Upper lobe of right lung (tissue), 1 donor: ENCODE measurements at regions not wholly inside any gene's neighbourhood (a gene's known extent, or its start where the extent isn't known, plus 50 kb on each side); places are given as distances from the start of the nearest gene placed in this dataset.

Source experiments
- ATAC-seq: fragments of 200-7000 bp; cut with Tn5 transposase; one replicate; pipeline ENCODE4 v1.9.1; 2020; ENCODE audit warnings: mild to moderate bottlenecking, moderate library complexity
- DNase-seq: peaks from one replicate; pipeline ENCODE4 v3.0.0-alpha.2; 2020
- H3K27ac ChIP-seq: fragments of 200-600 bp; one replicate; pipeline ENCODE4 v1.8.0; 2022
- H3K27me3 ChIP-seq: fragments of 200-600 bp; one replicate; pipeline ENCODE4 v1.8.0; 2022; ENCODE audit warnings: mild to moderate bottlenecking
- H3K36me3 ChIP-seq: fragments of 200-600 bp; one replicate; pipeline ENCODE4 v1.8.0; 2022
- H3K4me1 ChIP-seq: fragments of 200-600 bp; one replicate; pipeline ENCODE4 v1.8.0; 2022
- H3K4me3 ChIP-seq: fragments of 200-600 bp; one replicate; pipeline ENCODE4 v1.8.0; 2022; ENCODE audit warnings: mild to moderate bottlenecking
- H3K9me3 ChIP-seq: fragments of 200-600 bp; one replicate; pipeline ENCODE4 v1.8.0; 2022
- CTCF ChIP-seq: fragments of 200-600 bp; IDR thresholded peaks from one replicate; pipeline ENCODE4 v1.8.0; 2022; ENCODE audit warnings: antibody characterized with exemption
- intact Hi-C: fragments of 100-400 bp; cut with DNase I; formaldehyde crosslinking; loops from one replicate; pipeline ENCODE4 v1.11.0; 2022
- donor health status: DM: no; HTN: yes; CAD: no; lungs with severe emphysema.

- H3K27me3 ChIP-seq: no peaks in the 10 kb centered on the region
Measured at GRCh38 chr11:91396236-91397133, 828.1 kb upstream of the FAT3 start.

GRCh38 chr11:91394727-91395414 lies 829.7 kb upstream of the FAT3 start:
- Histone ChIP-seq H3K27ac (no peak overlapping the region), H3K9me3 (no peaks in the 10 kb centered on the region), H3K4me1 (peaks cover 5% of the 10 kb centered on the region), H3K27me3 (no peaks in the 10 kb centered on the region), H3K4me3 (no peak overlapping the region), H3K36me3 (no peaks in the 10 kb centered on the region)
- intact Hi-C loops: no loop called here
- ATAC-seq (no peak), DNase-seq (no peak)
- TF ChIP-seq CTCF: no peak

More at GRCh38 chr11:91396236-91397133, 828.1 kb upstream of the FAT3 start:
- Histone ChIP-seq H3K36me3 (no peaks in the 10 kb centered on the region), H3K9me3 (no peaks in the 10 kb centered on the region), H3K27ac (no peak overlapping the region), H3K4me1 (peaks cover 5% of the 10 kb centered on the region), H3K4me3 (no peak overlapping the region)
- no peak for TF ChIP-seq CTCF
- DNase-seq (no peak), ATAC-seq (no peak)
- intact Hi-C loops: no loop called here

DNA sequence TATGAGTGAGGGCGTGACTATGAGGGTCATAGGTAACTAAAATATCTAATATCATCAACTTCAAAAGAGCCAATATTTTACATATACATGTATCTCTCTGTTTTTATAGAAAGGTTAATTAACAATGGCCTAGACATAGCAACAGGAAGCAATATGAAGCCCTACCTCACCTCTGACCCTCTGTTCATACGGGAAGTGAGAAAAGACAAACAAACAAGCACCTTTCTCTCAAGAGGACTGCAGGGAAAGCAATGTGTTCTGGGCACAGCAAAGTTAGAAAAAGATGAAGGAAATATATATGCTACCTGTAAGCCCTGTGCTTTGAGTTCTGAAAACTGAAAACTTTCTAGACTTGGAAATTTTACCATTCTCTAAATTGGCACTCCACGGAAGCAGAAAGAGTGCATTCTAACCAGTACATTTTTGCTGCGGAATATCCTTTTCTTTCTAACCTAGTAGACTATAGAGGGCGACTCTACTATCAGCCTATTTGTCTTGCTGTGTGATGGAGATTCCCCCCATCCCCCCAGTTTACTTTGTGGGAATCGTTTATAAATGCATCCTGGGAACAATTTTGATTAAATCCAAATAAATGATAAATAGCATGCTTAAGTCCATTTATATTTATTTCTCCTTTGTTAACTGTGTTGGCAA lies 830.4 kb upstream of the FAT3 start:
- Histone ChIP-seq H3K4me1 (peaks cover 5% of the 10 kb centered on the region), H3K4me3 (no peak overlapping the region), H3K27ac (no peak overlapping the region), H3K9me3 (no peaks in the 10 kb centered on the region), H3K36me3 (no peaks in the 10 kb centered on the region), H3K27me3 (no peaks in the 10 kb centered on the region)
- no peak for DNase-seq
- TF ChIP-seq CTCF: no peak
- intact Hi-C loops: no loop called here
- no peak for ATAC-seq

DNA sequence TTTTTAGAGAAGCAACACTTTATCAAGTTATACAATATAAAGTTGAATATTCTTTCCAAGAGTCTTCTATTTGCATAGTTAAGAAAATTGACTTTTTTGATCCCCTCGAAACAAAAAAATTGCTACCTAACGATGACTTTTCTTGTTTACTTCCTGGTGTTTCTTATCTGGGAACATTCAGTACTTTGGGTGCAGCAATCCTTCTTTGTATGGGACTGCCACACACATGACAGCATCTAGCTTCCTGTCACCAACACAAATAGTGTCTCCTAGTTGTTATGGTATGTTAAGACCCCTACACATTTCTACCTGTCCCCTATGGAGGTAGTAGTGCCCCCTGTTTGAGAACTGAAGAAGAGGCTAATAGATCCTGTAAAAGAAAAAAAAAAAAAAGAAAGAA lies 841.7 kb upstream of the FAT3 start:
- no peak for TF ChIP-seq CTCF
- no peaks in the 10 kb centered on the region for H3K27me3 ChIP-seq
- no peaks in the 10 kb centered on the region for H3K36me3 ChIP-seq
- intact Hi-C loops: no loop called here
- H3K27ac ChIP-seq: no peak overlapping the region
- H3K4me1 ChIP-seq: no peaks in the 10 kb centered on the region
- no peak for ATAC-seq
- no peaks in the 10 kb centered on the region for H3K9me3 ChIP-seq
- no peak overlapping the region for H3K4me3 ChIP-seq
- DNase-seq: no peak

DNA sequence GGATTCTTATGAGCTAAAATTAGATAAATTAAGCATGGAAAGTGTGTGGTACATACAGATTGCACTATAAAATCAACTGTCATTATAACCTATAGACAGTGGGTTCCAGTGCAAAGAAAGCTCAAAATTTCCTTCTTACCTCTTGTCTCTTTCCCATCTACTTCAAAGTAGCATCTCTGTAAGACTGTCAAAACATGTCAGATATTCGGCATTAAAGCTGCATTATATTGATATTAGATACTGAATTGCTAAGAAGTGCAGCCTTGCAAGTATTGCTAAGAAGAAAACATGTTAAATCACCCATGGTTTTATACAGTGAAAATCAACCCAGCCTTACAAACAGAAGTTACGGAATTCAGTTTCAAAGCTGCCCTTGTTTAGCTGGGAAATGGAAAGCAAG lies 849.8 kb upstream of the FAT3 start:
- H3K9me3 ChIP-seq: no peaks in the 10 kb centered on the region
- no peaks in the 10 kb centered on the region for H3K27me3 ChIP-seq
- no peaks in the 10 kb centered on the region for H3K36me3 ChIP-seq
- TF ChIP-seq CTCF: no peak
- no peak overlapping the region for H3K27ac ChIP-seq
- intact Hi-C loops: no loop called here
- ATAC-seq (no peak), DNase-seq (no peak)
- no peaks in the 10 kb centered on the region for H3K4me1 ChIP-seq
- no peak overlapping the region for H3K4me3 ChIP-seq
